K562 (cell line): ENCODE measurements at regions not wholly inside any gene's neighbourhood (a gene's known extent, or its start where the extent isn't known, plus 50 kb on each side); places are given as distances from the start of the nearest gene placed in this dataset.

Experiments used
- CUX1 ChIP-seq: fragments of 200-800 bp; sonication (Bioruptor generic); IDR thresholded peaks from 2 replicates; pipeline ENCODE4 v1.6.1; 2016; ENCODE audit warnings: missing genetic modification characterization, missing compliant biosample characterization
- MYBL2 ChIP-seq, 2 experiments: fragments of 450-650 bp in 1 of 2; sonication (generic) in 1 of 2; formaldehyde crosslinking in 1 of 2; IDR thresholded peaks; 2 replicates each; pipeline versions ENCODE4 v1.6.1 to v1.8.1; 2017 to 2022; ENCODE audit warnings: borderline replicate concordance in 1 of 2, inconsistent platforms in 1 of 2, low read depth in 1 of 2, mild to moderate bottlenecking in 1 of 2, missing genetic modification reagents in 1 of 2, moderate library complexity in 1 of 2
- SMAD4 ChIP-seq: fragments of 250-450 bp; sonication (Bioruptor Pico); conservative IDR thresholded peaks from 2 replicates; pipeline ENCODE4 v1.8.0; 2021; ENCODE audit warnings: inconsistent platforms, mild to moderate bottlenecking, moderate library complexity
- ZNF12 ChIP-seq: sonication (generic); formaldehyde crosslinking; IDR thresholded peaks from 2 replicates; pipeline ENCODE4 v1.4.0; 2020; ENCODE audit warnings: mild to moderate bottlenecking, missing genetic modification reagents
- TF ChIP-seq, protein P1 (sequence below), 2 experiments: fragments of 450-650 bp in 1 of 2; IDR thresholded peaks; 2 replicates each; pipeline ENCODE4 v1.6.1; 2011 to 2017; ENCODE audit warnings: low read depth in 2 of 2, antibody characterized with exemption in 1 of 2, borderline replicate concordance in 1 of 2, low read length in 1 of 2, mild to moderate bottlenecking in 1 of 2, mixed read lengths in 1 of 2; ENCODE audit not compliant: control insufficient read depth in 1 of 2
- TF ChIP-seq, protein P2 (sequence below): fragments of 450-650 bp; IDR thresholded peaks from 2 replicates; pipeline ENCODE4 v1.6.1; 2016; ENCODE audit warnings: borderline replicate concordance
- TF ChIP-seq, protein P3 (sequence below): IDR thresholded peaks from 3 replicates; pipeline ENCODE4 v1.6.1; 2011; ENCODE audit warnings: borderline replicate concordance, mild to moderate bottlenecking, moderate library complexity; ENCODE audit not compliant: insufficient read length; ENCODE audit errors: extremely low read depth

DNA sequence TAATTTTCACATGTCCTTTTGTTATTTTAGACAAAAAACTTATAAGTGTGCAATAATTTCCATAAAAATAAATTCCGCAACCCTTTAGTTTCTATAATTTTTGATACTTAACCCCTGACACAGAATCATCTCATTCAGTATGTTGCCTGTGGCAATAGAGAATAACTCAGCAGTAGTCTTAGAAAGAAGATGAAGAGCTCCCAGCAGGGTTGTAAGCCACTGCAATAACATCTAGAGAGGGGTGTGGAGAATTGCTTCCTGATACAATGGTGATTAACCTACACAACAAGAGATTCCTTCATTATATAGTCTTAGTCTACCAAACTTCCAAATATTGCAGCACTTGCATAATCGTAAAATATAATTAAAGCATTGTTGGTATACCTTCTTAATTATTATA lies 118.9 kb downstream of the TMX3 start (continued):
- no peak for TF ChIP-seq CUX1
- TF ChIP-seq, protein P1, sequence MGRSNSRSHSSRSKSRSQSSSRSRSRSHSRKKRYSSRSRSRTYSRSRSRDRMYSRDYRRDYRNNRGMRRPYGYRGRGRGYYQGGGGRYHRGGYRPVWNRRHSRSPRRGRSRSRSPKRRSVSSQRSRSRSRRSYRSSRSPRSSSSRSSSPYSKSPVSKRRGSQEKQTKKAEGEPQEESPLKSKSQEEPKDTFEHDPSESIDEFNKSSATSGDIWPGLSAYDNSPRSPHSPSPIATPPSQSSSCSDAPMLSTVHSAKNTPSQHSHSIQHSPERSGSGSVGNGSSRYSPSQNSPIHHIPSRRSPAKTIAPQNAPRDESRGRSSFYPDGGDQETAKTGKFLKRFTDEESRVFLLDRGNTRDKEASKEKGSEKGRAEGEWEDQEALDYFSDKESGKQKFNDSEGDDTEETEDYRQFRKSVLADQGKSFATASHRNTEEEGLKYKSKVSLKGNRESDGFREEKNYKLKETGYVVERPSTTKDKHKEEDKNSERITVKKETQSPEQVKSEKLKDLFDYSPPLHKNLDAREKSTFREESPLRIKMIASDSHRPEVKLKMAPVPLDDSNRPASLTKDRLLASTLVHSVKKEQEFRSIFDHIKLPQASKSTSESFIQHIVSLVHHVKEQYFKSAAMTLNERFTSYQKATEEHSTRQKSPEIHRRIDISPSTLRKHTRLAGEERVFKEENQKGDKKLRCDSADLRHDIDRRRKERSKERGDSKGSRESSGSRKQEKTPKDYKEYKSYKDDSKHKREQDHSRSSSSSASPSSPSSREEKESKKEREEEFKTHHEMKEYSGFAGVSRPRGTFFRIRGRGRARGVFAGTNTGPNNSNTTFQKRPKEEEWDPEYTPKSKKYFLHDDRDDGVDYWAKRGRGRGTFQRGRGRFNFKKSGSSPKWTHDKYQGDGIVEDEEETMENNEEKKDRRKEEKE (IDR thresholded peaks at IDR 0.05; ENCODE audit: borderline replicate concordance in 1 of 2, control insufficient read depth in 1 of 2, low read depth in 2 of 2, low read length in 1 of 2) = no peak
- no peak for TF ChIP-seq ZNF12 (CRISPR knock-in tag)
- TF ChIP-seq MYBL2 (IDR thresholded peaks at IDR 0.05; ENCODE audit: low read depth) = no peak
- no peak for TF ChIP-seq MYBL2 (CRISPR knock-in tag; IDR thresholded peaks at IDR 0.05; ENCODE audit: borderline replicate concordance)
- TF ChIP-seq SMAD4 (CRISPR knock-in tag) = no peak
- TF ChIP-seq, protein P2, sequence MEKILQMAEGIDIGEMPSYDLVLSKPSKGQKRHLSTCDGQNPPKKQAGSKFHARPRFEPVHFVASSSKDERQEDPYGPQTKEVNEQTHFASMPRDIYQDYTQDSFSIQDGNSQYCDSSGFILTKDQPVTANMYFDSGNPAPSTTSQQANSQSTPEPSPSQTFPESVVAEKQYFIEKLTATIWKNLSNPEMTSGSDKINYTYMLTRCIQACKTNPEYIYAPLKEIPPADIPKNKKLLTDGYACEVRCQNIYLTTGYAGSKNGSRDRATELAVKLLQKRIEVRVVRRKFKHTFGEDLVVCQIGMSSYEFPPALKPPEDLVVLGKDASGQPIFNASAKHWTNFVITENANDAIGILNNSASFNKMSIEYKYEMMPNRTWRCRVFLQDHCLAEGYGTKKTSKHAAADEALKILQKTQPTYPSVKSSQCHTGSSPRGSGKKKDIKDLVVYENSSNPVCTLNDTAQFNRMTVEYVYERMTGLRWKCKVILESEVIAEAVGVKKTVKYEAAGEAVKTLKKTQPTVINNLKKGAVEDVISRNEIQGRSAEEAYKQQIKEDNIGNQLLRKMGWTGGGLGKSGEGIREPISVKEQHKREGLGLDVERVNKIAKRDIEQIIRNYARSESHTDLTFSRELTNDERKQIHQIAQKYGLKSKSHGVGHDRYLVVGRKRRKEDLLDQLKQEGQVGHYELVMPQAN = no peak
- TF ChIP-seq, protein P3, sequence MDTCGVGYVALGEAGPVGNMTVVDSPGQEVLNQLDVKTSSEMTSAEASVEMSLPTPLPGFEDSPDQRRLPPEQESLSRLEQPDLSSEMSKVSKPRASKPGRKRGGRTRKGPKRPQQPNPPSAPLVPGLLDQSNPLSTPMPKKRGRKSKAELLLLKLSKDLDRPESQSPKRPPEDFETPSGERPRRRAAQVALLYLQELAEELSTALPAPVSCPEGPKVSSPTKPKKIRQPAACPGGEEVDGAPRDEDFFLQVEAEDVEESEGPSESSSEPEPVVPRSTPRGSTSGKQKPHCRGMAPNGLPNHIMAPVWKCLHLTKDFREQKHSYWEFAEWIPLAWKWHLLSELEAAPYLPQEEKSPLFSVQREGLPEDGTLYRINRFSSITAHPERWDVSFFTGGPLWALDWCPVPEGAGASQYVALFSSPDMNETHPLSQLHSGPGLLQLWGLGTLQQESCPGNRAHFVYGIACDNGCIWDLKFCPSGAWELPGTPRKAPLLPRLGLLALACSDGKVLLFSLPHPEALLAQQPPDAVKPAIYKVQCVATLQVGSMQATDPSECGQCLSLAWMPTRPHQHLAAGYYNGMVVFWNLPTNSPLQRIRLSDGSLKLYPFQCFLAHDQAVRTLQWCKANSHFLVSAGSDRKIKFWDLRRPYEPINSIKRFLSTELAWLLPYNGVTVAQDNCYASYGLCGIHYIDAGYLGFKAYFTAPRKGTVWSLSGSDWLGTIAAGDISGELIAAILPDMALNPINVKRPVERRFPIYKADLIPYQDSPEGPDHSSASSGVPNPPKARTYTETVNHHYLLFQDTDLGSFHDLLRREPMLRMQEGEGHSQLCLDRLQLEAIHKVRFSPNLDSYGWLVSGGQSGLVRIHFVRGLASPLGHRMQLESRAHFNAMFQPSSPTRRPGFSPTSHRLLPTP = no peak
